Hypothalamus (tissue), 51 donors: ENCODE measurements at regions not wholly inside any gene's neighbourhood (a gene's known extent, or its start where the extent isn't known, plus 50 kb on each side); places are given as distances from the start of the nearest gene placed in this dataset.

Source experiments
- DNase-seq, 51 donors: peaks; one replicate each; lab custom pipeline; 2025; lab: John Stamatoyannopoulos, UW

DNA sequence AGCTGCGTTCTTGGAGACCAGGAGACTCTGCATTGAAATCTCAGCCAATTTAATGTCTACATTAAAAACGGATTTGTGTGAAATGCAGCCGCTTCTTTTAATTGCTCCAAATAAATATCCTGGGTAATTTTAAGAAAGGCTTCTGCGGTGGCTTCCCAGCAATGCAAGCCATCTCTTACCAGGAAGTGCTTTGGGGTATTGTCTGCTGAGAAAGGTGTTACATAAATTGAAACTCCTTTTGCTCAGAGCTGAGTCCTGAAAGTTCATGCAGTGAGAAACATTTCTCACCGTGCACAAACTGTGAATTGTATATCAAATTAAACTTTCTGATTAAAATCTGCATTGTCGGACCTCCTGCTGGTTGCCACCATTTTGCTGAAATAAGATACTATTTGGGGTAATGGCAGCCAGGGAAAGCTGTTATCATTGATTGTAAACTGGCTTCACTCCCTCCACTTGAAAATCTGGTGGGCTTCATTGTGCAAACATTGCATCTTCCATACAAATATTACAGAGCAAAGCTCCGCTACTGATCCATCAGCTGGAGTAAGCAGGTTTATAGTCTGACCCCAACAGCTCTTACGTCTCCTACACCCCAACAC, 59.5 kb downstream of the ZIC5 start:
- DNase-seq: no peak

DNA sequence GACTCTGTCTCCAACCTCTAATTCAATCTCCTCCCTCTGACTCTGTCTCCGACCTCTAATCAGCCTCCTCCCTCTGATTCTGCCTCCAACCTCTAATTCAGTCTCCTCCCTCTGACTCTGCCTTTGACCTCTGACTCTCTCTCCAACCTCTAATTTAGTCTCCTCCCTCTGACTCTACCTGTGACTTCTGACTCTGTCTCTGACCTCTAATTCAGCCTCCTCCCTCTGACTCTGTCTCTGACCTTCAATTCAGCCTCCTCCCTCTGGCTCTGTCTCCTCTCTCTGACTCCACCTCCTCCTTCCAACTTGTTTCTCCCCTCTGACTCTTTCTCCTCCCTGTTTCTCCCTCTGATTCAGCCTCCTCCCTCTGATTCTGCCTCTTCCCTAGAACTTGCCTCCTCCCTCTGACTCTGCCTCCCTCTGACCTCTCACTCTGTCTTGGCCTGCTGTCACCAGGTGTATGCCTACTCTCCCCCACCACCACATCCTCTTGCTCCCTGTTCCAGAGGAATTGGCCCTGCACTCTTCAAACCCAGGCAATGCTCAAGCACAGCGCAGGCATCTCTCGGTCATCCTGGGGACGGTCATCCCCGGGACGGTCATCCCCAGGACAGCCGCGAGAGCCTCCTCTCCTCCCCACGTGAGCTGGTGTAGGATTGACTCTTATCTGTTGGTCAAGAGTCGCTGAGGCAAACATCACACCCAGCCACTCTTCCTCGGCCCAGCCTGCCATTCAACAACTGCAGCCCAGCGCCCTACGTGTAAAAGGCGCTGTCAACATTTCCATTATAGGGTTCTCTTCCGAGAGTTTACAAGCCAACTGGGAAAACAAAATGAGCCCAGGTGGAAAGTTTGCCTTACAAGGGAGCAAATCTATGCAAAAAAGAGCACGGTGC, 60.2 kb downstream of the ZIC5 start:
- DNase-seq: no peak

DNA sequence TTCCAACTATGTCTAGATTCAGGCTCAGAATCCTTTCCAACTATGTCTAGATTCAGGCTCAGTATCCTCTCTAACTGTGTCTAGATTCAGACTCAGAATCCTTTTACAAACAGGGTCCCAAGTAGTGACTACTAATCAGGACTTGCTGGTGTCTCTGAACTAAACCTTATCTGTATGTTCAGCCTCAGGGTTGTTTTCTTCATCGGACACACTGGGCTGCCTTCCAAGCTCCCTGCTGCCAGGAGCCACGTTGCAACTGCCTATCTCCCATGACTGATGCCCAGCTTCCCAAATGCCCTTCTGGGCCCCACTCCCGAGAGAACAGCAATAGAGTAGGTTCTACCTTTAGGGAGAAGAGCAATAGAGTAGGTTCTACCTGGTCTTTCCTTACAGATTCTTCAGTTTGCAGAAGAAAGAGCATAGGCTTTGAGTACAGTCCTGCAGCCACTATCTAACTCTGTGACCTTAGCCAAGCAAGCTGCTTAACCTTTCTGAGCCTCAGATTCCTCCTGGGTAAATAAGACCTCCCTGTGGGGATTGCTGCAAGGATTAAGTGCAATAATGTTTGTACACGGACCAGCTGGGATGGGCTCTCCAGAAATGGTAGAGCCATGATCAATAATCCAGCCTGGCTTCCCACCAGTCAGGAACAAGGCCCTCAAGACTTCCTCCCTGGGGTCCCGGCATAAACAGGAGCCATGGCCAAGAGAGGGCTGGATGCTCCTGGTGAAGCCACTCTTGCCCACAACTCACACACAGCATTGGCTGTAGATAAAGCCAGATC, 61.5 kb downstream of the ZIC5 start:
- DNase-seq: no peak

DNA sequence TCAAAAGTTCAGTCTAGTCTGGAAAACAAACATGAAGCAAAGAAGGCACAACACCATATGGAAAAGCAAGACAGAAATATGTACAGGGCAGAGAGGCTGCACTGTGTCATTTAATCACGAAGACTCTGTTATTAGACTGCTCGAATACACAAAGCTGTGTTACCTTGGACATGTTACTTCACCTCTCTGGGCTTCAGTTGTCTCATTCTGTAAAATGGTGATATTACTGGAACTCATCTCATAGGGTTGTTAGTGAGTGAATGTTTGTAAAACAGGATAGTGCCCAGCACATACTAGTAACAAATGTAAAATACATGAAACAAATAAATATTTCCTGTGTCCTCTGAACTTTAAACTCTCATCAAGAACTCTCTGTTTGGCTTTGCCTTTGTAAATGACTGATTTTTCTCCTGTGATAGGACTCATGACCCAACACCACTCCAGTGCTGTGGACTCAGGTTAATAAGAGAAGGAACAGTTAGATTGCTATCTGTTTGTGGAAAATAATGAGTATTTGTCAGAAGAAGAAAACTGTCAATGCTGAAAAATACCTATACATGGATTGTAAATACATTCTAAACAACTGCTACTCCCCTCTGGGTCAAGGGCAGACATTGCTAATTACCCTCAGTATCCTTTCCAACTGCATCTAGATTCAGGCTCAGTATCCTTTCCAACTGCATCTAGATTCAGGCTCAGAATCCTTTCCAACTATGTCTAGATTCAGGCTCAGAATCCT, 62.3 kb downstream of the ZIC5 start:
- no peak for DNase-seq

DNA sequence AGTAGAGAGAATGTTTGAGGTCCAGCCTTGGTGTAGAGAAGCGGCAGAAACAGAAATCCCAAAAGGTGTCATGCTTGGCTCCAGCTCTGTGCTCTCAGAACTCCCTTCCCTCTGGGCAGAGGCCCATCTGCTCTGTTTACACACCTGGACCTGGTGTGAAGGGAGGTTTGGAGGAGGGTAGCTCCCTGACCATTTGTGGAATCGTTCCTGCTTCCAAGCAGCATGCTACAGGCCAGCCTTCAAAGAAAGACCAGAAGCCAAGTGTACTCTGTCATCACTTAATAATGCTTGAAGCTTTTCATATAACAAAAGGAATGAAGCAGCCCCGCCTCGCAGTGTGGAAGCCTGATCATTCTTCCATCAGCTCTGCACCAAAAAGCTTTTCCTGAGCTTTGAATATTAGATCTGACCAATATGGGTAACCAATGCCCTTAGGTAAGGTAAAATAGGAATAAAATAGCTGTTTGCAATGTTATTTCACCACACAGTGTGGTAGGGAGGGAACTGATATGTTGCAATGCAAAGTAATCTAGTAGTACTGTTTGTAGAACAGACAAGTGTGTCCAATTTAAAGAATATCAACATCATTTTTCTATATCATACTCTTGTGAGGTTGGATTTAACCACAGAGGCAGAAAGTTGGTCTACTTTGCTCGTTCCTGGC, 63.3 kb downstream of the ZIC5 start:
- no peak for DNase-seq

DNA sequence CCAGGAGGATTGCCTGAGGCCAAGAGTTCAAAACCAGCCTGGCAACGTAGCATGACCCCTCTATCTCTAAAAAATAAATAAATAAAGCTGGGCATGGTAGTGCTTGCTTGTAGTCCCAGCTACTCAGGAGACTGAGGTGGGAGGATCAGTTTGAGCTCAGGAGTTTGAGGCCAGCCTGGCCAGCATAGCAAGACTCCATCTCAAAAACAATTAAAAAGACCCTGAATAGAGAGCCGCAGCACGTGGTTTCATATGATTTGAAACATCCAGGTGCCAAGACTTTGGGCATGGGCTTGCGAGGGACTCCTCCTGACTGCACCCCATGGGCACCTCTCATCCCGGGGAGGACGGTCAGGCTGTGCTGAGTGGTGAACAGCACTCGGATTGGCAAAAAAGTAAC, 63.9 kb downstream of the ZIC5 start:
- DNase-seq: no peak

DNA sequence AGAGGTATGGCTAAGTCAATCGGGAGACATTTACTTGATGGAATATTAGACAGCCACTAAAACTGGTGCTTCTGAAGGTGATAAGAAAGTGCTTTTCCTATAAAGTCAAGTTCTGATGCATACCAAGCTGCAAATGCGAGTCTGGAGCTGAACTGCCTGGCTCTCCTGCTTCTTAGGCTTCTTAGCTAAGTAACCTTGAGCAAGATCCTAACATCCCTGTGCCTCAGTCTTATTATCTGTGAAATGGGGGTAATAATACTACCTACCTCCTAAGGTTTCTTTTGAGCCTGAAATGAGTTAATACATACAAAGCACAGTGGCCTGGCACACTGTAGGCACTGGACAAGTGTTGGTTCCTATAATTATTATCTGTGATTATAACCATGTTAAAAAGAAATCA, 64.5 kb downstream of the ZIC5 start:
- DNase-seq: no peak

DNA sequence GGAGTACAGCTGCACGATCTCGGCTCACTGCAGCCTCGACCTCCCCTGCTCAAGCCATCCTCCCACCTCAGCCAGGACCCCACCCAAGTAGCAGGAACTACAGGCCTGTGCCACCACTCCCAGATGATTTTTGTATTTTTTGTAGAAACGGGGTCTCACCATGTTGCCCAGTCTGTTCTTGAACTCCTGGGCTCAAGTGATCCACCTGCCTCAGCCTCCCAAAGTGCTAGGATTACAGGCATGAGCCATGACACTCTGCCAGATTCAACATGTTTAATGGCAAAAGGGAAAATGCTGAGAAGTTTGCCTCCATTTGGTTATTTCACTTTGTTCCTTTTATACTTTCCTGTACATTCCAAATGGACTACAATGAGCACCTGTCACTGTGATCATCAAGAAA, 65.8 kb downstream of the ZIC5 start:
- DNase-seq: no peak

DNA sequence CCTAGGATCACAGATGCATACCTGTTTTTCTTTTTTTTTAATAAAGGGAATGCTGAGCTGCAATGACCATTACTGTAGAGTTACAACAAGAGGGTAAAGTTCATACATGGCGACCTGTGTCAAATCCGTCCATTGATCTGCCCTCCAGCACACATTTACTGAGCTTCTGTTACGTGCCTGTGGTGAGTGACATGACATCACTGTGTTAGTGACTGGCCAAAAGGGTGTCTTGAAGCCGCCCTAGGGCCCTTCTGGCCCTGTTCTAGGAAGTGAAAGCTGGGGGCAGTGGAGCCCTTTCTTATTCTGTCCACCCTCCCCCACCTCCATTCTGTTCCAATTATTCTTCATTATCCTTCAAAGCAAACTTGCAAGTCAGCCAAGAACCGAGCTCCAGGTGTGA, 66.3 kb downstream of the ZIC5 start:
- no peak for DNase-seq

DNA sequence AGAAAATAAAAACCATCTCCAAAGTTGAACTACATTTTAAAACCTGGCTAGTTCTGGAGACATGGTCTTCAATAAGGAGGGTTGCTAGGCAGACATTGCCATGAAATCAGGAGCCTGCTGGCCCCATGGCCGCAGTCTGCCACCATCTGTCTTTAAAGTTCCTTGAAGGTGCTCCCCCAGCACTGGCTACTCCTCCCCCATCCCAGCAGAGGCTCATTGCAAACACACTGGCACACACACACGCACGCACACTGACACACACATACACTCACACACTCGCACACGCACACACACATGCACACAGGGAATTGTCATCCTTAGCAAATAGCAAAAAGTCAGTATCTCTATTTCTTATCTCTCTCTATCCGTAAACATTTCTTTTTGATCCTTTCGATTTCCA, 68.4 kb downstream of the ZIC5 start:
- DNase-seq: no peak

DNA sequence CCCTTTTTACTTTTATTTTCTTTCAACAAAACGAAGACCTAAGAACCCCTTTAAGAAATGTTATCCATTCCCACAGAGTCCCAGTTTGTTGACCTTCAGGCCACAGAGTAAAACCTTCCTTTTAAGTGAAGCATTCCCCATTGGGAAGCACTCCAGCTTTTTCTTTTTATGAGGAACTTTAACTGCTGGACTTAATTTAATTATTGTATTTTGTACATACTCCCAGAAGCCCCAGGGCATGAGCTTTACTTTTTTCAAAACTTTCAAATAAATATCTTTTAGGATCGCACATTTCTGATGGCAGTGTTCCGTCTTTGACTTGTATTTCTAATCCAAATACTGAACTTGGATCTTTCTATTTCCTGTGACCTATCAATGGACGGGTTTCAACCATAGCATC, 68.9 kb downstream of the ZIC5 start:
- no peak for DNase-seq

DNA sequence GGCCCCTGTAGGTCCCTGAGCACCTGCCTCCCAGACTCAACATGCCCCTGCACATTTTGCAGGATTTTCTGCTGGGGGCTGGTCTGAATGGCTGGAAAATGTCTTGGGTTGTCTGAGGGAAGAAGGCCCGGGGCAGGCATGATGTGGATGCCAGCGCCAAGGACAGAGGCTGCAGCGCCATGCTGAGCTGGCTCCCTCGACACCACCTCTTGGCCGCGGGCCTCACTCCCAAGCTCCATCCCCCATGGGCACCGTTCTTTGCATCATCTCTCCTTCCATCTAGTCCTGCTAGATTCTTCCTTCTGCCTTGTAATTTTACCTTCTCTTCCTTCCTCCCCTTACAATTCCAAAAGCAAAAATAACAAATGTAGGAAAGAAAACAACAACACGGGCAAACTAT, 70.6 kb downstream of the ZIC5 start:
- DNase-seq: no peak

DNA sequence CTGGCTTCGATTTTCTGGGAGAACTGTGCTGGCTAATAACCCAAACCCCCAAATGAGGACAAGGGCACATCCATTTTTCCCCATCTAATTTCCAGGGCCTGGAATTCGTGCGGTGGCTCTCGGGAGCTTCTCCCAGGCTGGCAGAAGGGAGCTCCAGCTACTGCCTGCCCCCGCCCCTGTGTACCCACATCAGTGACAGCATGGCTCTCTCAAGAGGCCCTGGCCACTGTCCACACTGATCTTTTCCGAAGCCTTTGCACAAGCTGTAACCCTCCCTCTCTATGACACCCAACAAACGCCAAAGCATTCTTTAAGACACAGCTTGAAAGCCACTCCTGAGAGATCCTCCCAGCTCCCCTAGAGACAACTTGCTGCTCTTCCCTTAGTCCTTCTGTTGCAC, 73.1 kb downstream of the ZIC5 start:
- DNase-seq: peak in 1 of 51 donors; percentile 15

DNA sequence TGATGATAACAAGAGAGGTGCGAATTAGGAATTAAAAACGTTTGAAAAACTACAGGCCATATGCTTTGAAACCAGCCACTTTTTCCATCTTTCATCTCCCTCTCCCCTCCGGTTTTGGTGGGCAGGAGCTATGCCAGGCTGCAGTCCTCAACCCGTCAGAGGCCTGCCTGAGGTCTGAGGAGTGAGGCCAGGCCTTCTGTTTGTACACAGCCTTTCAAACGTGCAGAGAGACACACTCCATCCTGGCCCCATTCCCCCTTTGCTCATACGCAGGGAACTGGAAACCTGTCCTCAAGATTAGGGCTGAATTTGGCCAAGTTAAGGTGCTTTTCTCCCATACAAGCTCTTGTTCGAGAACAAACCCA, 74.5 kb downstream of the ZIC5 start:
- no peak for DNase-seq

DNA sequence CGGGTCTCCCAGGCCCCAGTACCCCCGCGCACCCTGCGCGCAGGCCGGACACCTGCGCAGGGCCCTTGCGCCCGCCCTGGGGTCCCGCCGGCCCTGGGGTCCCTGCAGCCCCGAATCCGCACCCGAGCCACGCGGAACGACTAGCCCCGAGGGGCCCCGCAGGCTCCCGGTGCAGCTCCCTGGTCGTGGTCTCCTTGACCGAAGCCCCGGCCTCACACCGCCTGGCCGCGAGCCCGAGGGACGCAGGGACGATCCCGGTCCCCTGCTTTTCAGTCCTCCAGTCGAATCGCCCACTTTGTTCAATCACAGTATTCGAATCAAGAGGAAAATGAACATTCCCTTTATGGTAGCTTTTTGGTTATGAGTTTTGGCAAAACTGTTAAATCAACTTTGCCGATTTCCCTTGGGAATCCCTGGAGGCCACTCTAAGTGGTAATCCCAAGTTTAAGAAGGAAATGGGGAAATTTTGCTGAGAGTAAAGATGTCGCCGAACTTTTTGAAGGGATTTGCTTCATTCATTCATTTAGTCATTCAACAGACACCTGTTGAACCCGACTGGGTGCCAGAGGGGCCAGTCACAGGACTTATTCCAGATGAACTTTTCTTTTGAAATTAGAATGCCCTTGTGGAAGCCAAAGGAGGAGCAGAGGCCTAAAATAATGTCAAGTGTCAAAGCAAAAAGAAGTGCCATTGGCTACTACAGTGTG, 75.0 kb downstream of the ZIC5 start:
- DNase-seq: no peak

DNA sequence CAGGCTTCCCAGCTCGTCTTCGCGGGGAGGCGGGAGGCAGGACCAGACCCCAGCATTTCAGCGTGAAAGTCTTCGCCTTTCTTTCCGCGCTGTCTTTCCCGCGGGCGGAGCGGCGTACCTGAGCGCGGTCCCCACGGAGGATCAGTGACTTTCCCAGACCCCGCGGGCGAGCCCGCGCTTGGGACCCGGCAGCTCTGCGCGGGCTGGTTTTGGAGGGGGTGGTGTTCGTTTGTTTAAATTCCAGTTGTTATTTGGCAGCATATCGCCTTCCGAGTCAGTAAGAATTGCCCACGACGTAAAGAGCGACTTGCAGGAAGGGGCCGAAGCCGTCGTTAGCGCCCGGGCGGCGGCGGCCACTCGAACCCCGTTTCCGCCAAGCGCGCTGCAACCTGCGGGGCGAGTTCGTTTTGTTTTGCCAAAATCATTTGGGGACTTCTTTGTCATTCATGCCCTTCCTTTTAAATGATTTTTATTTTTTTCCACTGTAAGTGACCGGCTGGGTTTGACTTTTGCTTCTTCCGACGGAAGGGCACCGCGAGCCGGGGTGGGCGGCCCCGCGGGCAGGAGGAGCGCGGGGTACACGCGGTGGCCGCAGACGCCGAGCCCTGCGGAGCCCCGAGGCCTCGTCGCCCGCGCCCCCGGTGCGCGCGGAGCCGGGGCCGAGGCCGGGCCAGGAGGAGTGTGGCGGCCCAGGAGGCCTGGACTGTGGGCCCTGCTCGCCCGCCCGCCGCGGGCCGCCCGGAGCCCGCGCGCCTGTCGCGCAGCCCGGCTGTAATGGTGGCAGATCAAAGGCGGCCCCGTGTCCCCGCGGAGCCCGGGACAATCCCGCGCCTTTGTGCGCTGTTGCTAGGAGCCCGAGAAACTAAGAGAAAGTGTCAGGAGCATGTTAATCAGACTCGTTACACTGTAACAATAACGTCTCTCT, 75.9 kb downstream of the ZIC5 start:
- peak in 13 of 51 donors; percentile 2 to 17 (median 11) for DNase-seq

DNA sequence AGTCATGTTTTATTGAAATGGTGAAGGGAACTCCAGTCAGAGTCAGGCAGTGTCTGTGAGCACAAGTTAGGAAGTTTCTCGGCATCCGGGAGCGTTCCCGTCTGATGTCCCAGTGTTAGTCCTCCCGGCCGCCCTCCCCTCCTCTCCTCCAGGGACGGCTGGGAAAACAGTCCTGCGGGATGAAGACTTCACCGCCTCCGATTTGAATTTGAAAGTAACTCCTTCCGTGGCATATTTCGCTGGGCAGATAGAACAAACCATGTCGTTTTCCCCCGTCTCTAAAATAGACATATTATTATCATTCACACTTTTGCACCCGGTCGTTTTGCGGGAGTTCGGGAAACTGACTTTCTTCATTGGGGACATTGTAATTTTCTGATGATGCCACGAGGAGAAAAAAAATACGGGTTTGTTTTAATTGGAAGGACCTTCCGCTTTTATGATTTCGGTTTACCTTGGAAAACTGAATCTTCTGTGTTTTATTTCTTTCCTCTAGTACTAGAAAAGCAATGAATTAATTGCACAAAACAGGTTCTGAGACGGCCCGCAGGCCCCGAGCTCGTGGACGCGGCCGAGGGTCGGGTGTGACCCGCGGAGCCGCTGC, 76.6 kb downstream of the ZIC5 start:
- DNase-seq: no peak

DNA sequence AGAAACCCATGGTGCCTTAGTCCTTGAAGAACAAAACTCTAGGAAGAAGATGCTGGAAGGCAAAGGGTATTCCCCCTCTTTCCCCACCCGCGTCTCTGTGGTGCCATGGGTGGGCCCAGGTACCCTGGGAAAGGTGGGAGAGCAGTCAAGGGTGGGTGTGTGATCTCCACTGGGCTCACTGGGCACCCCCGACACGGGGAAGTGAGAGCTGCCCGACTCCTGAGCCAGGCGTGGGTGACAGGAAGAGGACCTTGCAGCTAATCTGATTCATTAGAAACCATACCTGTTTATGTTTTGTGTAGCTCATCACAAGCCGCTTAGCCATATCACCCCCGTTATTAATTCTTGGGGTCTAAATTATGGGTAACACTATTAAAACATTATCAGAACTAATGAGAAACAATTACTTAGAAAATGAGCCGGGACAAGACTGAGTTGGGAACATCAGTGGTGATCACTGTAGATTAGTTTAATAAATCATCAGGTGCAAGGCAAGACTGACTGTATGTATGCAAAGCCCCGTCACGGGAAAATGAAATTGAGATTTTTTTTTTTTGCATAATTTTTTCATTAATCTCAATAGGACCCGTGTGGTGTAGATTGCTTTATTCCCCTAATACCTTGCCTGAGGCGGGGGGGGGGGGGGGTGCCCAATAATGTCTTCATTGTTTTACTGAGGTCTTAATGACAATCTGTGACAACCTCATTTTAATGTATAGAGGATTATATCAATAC, 77.3 kb downstream of the ZIC5 start:
- DNase-seq: no peak
